ENCODE measurements at regions not wholly inside any gene's neighbourhood (a gene's known extent, or its start where the extent isn't known, plus 50 kb on each side); places are given as distances from the start of the nearest gene placed in this dataset.

- Histone ChIP-seq H3K4me2 (no peak overlapping the region), H3K4me1 (ENCODE audit: insufficient read depth) (peaks cover 6% of the 10 kb centered on the region), H2AFZ (no peak overlapping the region), H4K20me1 (ENCODE audit: insufficient read depth, poor library complexity, severe bottlenecking) (no peaks in the 10 kb centered on the region), H3K9me2 (replicated peaks; ENCODE audit: insufficient read depth) (no peaks in the 10 kb centered on the region), H3K4me3 (no peak overlapping the region), H3K36me3 (replicated peaks; ENCODE audit: insufficient read depth, low read depth) (no peaks in the 10 kb centered on the region), H3K9me3 (ENCODE audit: low read depth) (no peaks in the 10 kb centered on the region), H3K27ac (no peak overlapping the region), H3K79me2 (no peaks in the 10 kb centered on the region), H3K27me3 (no peaks in the 10 kb centered on the region)
- no peak for TF ChIP-seq CTCF (IDR thresholded peaks at IDR 0.05; ENCODE audit: poor library complexity)
- TF ChIP-seq EZH2phosphoT487 (IDR thresholded peaks at IDR 0.05; ENCODE audit: low read depth, severe bottlenecking, unreplicated experiment), result no peak
- DNase-seq (ENCODE audit: low spot score), result no peak
- 91% methylated on average over 2 of the region's 2 CpGs for WGBS (ENCODE audit: low lambda C conversion rate, missing lambda C conversion rate)
Measured at GRCh38 chr2:118255301-118255700, 167.0 kb downstream of the INSIG2 start.

- Histone ChIP-seq H3K4me3 (no peak overlapping the region), H3K9me3 (ENCODE audit: low read depth) (no peaks in the 10 kb centered on the region), H3K4me2 (no peak overlapping the region), H3K27me3 (no peaks in the 10 kb centered on the region), H3K79me2 (no peaks in the 10 kb centered on the region), H3K27ac (no peak overlapping the region), H3K36me3 (replicated peaks; ENCODE audit: insufficient read depth, low read depth) (no peaks in the 10 kb centered on the region), H3K9me2 (replicated peaks; ENCODE audit: insufficient read depth) (no peaks in the 10 kb centered on the region), H2AFZ (no peak overlapping the region), H3K4me1 (ENCODE audit: insufficient read depth) (peaks cover 6% of the 10 kb centered on the region), H4K20me1 (ENCODE audit: insufficient read depth, poor library complexity, severe bottlenecking) (no peaks in the 10 kb centered on the region)
- no peak for TF ChIP-seq EZH2phosphoT487 (IDR thresholded peaks at IDR 0.05; ENCODE audit: low read depth, severe bottlenecking, unreplicated experiment)
- no peak for TF ChIP-seq EZH2 (IDR thresholded peaks at IDR 0.05; ENCODE audit: borderline replicate concordance)
- no peak for TF ChIP-seq CTCF (IDR thresholded peaks at IDR 0.05; ENCODE audit: poor library complexity)
- 94% methylated on average over 2 of the region's 2 CpGs for WGBS (ENCODE audit: low lambda C conversion rate, missing lambda C conversion rate)
- DNase-seq (ENCODE audit: low spot score), result no peak
Measured at GRCh38 chr2:118254116-118254515, 165.8 kb downstream of the INSIG2 start.

- Histone ChIP-seq H3K27me3 (no peaks in the 10 kb centered on the region), H3K79me2 (no peaks in the 10 kb centered on the region), H3K27ac (no peak overlapping the region), H3K4me1 (ENCODE audit: insufficient read depth) (peaks cover 6% of the 10 kb centered on the region), H3K36me3 (replicated peaks; ENCODE audit: insufficient read depth, low read depth) (no peaks in the 10 kb centered on the region), H2AFZ (no peak overlapping the region), H3K9me3 (ENCODE audit: low read depth) (no peaks in the 10 kb centered on the region), H4K20me1 (ENCODE audit: insufficient read depth, poor library complexity, severe bottlenecking) (no peaks in the 10 kb centered on the region), H3K4me3 (no peak overlapping the region), H3K4me2 (no peak overlapping the region), H3K9me2 (replicated peaks; ENCODE audit: insufficient read depth) (no peaks in the 10 kb centered on the region)
- DNase-seq (ENCODE audit: low spot score), result no peak
- WGBS (ENCODE audit: low lambda C conversion rate, missing lambda C conversion rate), result 45% methylated on average over 3 of the region's 3 CpGs
- TF ChIP-seq CTCF (IDR thresholded peaks at IDR 0.05; ENCODE audit: poor library complexity), result no peak
Measured at GRCh38 chr2:118251427-118251826, 163.2 kb downstream of the INSIG2 start.

GRCh38 chr2:118250463-118250862, 162.2 kb downstream of the INSIG2 start:
- H4K20me1 ChIP-seq (ENCODE audit: insufficient read depth, poor library complexity, severe bottlenecking), result no peaks in the 10 kb centered on the region
- H3K27me3 ChIP-seq, result no peaks in the 10 kb centered on the region
- no peaks in the 10 kb centered on the region for H3K9me2 ChIP-seq (replicated peaks; ENCODE audit: insufficient read depth)
- H3K36me3 ChIP-seq (replicated peaks; ENCODE audit: insufficient read depth, low read depth), result no peaks in the 10 kb centered on the region
- no peak for TF ChIP-seq EZH2phosphoT487 (IDR thresholded peaks at IDR 0.05; ENCODE audit: low read depth, severe bottlenecking, unreplicated experiment)
- no peak for TF ChIP-seq EZH2 (IDR thresholded peaks at IDR 0.05; ENCODE audit: borderline replicate concordance)
- no peak for TF ChIP-seq CTCF (IDR thresholded peaks at IDR 0.05; ENCODE audit: poor library complexity)
- DNase-seq (ENCODE audit: low spot score), result no peak
- H3K27ac ChIP-seq, result no peak overlapping the region
- H3K4me1 ChIP-seq (ENCODE audit: insufficient read depth), result peaks cover 6% of the 10 kb centered on the region
- H3K4me3 ChIP-seq, result no peak overlapping the region
- H3K9me3 ChIP-seq (ENCODE audit: low read depth), result no peaks in the 10 kb centered on the region
- H2AFZ ChIP-seq, result no peak overlapping the region
- WGBS (ENCODE audit: low lambda C conversion rate, missing lambda C conversion rate), result 85% methylated on average over 5 of the region's 5 CpGs
- H3K79me2 ChIP-seq, result no peaks in the 10 kb centered on the region
- no peak overlapping the region for H3K4me2 ChIP-seq

Data from hepatocyte (in vitro differentiated cells).